ENCODE measurements at regions not wholly inside any gene's neighbourhood (a gene's known extent, or its start where the extent isn't known, plus 50 kb on each side); places are given as distances from the start of the nearest gene placed in this dataset.

DNA sequence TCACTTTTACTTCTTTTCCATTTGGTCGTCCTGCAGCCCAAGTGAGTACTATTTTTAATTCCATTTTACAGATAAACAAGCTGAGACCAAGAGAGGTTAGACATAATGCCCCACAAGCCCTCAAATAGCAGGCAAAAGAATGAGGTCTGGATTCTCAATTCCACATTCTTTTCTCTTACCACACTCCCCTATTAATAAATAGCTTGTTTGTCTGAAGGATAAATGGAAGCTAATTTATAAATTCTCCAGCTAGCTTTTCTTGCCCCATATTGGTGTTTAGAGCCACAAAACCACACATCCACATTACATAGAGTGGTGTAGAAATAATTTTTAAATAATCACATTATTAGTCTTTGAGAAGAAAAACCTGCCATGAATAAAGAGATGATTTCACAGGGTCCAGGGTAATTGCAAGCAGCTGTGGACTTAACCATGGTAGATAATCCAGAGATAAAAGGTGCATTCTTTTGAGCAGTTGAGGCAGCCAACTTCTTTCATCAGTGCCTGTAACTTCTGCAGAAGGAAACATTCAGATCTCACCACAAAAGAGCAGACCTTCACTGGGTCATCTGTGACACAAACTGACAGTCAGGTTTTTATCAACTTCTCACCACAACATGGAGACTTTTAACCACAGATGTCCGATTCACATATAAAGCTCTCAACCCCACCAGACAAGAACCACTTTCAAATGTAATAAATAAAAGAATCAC, 313.4 kb upstream of the STT3B start:
- DNase-seq (ENCODE audit: low read depth): peak; percentile 72

DNA sequence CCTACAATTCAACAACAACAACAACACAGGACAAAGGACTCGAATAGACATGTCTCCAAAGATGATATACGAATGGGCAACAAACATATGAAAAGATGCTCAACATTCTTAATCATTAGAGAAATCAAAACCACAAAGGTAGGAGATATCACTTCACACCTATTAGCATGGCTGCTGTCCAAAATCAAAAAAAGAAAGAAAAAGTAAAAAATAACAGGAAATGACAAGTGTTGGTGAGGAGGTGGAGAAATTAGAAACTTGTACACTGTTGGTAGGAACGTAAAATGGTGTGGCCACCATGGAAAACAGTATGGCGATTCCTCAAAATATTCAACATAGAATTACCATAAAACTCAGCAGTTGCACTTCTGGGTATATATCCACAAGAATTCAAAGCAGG, 312.3 kb upstream of the STT3B start:
- DNase-seq (ENCODE audit: low read depth): no peak

DNA sequence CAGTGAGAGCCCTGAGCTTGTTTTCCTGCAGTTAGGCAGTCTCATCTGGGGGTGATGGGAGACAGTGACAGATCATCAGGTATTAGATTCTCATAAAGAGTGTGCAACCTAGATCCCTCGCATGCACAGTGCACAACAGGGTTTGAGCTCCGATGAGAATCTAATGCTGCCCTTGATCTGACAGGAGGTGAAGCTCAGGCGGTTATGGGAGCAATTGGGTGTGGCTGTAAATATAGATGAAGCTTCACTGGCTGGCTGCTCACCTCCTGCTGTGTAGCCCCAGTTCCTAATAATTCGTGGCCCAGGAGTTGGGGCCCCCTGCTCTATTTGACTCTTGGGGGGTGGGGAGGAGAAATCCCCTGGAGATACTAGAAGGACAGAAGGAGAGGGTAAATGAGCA, 309.4 kb upstream of the STT3B start:
- no peak for DNase-seq (ENCODE audit: low read depth)

DNA sequence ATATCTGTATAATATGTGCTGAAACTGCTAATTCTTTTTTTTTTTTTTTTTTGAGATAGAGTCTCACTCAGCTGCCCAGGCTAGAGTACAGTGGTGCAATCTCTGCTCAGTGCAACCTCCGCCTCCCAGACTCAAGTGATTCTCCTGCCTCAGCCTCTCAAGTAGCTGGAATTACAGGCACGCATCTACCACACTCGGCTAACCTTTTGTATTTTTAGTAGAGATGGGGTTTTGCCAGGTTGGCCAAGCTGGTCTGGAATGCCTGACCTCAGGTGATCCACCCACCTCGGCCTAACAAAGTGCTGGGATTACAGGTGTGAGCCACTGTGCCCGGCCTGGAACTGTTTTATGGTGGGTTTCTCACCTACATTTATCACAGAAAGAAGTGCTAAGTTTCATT, 307.8 kb upstream of the STT3B start:
- DNase-seq (ENCODE audit: low read depth): no peak

DNA sequence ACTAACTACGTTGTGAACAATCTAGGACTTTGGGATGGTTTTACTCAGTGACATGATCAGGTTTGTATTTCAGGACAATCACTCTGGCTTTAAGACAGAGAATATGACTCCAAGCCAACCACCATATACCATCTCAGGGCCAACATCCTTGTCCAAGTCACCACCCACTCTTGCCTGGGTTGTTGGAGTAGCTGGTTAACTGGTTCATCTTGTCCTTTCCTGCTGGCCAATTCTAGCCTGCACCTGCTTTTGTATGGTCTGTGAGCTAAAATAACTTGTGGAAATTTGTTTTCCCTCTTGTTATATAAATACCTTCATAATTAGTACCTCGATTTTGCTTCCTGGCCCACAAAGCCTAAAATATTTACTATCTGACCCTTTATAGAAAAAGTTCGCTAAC, 306.8 kb upstream of the STT3B start:
- DNase-seq (ENCODE audit: low read depth): peak; percentile 52

DNA sequence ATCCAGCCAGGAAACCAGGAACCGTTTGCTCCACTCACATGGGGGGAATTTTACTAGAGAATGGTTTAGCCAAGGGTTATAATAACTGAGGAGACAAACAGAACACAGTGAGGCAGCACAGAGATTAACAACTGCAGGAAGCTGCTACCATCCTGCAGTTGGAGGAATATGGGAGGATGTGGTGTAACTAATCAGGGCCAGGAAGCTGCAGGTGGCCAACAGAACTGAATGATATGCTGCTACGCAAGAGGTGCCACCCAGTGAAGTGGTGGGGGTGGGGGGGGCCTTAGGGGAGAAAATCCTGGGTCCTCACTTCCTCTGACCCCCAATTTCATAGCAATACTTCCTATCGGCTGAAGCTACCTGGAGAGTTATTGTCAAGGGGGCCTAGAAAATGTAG, 306.4 kb upstream of the STT3B start:
- peak; percentile 31 for DNase-seq (ENCODE audit: low read depth)

DNA sequence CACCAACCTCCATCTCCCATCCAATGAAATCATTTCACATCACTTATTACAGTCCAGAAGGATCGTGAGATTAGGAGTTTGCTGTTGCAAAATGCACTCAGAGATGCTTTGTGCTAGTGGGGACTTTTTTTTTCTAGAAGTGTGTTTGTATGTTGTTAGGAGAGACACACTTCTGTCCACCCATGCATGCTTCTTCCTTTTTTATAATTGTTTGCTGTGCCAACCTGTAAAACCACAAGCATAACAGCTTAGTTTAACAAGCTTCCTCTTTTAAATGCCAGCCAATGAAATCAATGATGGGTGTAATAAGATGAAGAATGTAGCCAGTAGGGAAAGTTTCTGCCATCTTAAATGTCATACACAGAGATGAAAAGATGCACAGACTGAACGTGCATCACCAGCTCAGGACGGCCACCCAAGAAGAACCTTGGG, 305.6 kb upstream of the STT3B start:
- DNase-seq (ENCODE audit: low read depth): no peak

DNA sequence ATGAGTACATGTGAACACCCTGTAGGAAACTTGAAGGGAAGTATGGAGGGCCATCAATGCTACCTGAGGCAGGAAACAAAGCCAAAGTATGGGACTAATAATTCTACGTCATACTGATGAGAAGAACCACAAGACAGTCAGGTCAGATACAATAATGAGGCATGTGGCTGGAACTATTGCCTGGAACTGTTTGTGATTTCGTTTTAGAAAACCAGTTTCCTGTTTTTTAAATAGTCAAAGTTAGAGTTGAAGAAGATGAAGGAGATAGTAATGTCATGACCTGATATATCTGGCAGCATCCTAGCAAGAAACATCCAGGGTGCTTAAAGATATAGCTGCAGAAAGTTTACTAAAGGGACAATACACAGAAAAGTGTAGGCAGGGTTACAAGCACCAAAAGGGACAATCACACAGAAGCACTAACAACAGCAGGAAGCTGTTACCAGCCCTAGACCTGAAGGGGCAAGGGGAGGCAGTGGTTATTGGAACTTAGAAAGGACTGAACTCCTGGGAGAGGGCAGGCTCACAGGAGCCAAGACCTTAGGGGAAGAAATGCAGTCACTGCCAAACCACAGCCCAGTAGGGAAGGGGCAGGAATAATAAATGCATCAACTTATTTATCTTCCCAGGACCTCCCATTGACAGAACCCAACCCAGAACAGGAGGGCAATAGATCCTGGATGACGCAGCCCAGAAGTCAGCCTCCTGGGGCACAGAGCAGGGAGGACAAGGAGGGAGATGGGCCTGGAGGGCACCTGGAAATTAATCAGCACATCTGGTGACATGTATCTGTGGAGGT, 302.1 kb upstream of the STT3B start:
- no peak for DNase-seq (ENCODE audit: low read depth)

DNA sequence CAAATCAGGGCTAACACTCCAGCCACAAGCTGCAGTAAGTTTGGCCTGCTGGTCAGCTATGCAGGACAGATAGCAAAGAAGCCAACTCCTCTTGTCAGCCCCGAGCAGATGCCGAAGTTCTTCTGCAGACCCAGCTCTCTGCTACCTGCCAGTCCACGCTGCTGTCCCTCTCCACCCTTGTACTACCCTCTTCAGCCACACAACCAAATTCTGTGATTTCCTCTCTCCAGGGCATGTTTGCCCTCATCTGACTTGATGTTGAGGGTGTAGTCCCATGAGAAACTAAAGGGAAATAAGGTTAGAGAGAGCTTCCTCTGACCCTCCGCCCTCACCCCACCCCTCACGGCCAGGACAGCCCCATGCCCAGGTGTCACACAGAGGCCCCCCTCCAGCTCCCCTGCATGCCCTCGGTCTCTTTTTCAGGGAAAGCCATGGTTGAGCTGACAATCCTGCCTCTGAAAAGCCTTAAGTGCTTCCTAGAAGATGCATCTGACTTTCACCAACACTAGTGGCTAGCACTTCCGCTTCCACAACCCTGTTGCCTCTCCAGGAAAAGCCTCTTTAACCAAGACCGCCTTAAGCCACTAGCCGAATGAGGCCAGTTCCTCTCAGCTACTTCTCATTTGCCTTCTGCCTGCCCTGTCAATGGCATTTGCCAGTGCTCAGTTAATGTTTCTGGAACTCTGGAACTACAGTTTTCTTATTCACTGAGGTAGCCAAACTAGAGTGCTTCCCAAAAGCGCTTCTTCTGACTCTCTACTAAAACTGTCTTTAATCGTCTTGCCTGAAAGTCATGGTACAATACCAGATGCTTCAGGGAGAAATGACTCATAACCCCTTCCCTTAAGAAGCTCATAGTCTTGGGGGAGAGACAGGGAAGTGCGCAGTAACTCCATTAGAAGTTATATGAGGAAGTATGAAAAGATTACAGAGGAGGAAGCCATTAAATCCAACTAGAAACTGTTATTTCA, 300.4 kb upstream of the STT3B start:
- DNase-seq (ENCODE audit: low read depth): peak; percentile 20

DNA sequence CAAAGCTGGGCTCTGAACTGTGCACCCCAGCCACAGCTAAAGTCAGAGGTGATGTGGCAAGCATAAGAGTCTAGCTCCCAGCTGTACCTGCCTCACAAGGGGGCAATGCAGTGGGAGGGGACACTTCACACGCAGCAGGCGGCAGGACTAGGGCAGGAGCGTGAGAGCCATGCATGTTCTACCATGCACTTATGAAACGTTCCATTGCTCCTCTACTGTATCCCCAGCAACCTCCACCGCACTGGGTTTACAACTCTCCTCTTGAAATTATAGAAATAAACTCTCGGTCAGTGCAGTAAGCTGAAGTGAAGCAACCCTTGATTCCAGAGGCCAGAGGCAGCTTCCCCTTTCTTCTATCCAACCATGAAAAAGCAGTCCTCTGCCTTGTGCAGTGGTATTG, 298.6 kb upstream of the STT3B start:
- DNase-seq (ENCODE audit: low read depth): no peak

DNA sequence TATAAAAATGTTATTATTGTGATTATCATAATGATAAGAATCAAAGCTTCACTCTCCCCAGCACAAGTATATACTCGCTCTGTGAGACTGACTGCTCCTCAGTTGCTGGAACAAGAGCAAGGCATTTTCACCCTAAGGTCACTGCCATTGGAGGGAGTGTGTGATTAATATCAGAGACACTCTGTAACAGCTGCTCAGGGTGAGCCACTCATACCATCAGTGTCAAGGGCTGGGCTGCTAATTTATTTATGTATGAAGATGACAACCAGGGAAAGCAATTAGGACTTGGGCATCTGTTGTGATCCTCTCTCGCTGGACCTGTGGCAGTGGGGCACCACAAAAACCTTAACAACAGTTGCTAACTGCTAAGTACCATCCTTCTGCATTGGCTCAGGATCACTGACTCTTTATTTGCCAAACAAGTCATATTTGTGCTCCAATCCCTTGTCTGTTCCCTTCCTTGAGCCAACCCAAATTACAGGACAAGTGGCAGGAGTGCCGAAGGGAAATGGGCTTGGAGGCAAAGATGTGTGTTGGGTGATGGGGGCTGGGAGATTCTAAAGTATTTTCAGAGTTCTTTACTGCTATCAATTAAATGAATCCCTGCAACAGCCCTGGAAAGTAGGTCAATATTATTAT, 297.5 kb upstream of the STT3B start:
- peak; percentile 98 for DNase-seq (ENCODE audit: low read depth)

DNA sequence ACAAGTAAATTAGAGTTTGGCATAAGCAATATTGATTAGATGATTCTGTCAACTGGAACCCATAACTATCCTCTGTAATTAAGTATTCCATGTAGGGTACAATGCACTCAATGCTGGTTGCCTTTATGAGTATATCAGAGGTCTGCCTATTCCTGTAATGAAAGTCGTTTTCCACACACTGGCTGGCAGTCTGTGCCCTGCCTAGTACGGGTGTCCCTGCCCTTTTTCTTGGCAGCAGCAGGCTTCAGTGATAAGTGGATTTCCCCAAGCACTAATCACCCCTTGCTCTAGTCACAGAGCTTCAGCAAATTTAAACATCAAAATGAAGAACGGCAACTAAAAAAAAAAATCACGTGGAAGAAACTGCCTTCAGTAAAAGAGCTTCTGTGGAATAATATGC, 294.8 kb upstream of the STT3B start:
- no peak for DNase-seq (ENCODE audit: low read depth)

DNA sequence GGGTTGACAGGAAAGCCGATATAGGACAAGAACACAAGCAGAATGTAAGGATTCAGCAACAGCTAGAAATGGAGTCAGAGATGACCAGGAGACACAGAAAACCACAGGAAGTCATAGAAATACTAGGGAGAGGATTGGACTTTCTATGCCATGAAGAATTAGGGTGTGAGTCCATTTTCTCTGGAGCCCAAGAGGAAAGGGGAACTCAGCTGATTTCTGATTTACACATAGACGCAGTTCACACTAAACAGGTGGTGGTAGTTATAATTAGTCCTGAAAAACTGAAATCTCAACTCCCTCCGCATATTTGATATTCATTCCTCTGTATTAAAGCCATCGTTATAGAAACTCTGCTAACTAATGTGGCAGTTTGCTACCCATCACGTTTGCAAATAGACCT, 292.7 kb upstream of the STT3B start:
- no peak for DNase-seq (ENCODE audit: low read depth)

DNA sequence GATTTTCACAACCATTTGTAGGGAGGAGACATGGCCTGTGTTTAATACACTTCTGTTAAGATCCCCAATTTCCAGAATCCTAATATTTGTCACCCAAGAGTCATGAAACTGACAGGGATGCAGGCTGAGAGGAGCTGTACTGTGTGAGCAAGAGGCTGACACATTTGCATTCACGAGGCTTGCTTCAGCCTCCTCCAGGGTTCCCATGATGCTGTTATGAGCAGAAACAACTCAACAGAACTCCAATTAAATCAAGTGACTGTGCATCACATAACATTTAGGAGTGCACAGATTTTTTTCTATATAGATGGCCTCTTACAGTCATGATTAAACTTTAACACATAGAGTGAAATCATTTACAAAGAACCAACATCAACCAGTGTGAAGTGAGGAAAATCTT, 292.3 kb upstream of the STT3B start:
- no peak for DNase-seq (ENCODE audit: low read depth)

DNA sequence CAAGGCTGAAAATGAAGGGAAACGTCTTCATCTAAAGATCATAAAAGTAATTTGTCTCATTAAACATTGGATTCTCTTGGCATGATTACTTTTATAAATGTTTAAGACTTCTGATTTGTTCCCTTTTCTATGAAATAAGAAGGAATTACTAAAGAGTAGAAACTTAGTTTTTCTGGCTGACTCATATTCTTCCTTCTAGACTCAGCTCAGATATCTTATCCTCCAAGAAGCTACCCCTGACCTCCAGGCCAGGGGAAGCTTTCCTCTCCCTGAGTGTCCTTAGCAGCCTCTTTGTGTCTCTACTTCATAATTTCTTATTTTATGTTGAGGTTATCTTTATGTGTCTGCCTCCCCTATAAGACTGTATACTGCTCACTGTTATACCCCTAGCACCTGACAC, 291.9 kb upstream of the STT3B start:
- no peak for DNase-seq (ENCODE audit: low read depth)

DNA sequence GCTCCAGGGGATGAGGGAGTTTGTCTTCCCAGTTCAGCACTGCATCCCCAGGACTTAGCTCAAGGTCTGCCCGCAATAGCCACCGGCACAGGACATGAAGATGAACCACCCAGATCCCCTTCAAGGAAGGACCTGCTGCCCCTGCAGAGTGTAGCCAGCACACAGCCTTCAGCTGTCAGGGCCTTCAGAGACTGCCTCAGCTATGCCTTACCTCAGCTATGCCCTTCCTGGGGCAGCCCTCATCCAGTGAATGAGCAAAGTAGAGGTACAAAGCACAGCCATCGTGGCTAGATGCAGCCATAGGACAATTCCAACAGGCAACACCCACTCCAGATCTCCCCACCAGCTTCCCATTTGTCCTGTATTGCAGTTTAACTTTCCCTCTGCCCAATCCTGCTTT, 291.2 kb upstream of the STT3B start:
- no peak for DNase-seq (ENCODE audit: low read depth)

DNA sequence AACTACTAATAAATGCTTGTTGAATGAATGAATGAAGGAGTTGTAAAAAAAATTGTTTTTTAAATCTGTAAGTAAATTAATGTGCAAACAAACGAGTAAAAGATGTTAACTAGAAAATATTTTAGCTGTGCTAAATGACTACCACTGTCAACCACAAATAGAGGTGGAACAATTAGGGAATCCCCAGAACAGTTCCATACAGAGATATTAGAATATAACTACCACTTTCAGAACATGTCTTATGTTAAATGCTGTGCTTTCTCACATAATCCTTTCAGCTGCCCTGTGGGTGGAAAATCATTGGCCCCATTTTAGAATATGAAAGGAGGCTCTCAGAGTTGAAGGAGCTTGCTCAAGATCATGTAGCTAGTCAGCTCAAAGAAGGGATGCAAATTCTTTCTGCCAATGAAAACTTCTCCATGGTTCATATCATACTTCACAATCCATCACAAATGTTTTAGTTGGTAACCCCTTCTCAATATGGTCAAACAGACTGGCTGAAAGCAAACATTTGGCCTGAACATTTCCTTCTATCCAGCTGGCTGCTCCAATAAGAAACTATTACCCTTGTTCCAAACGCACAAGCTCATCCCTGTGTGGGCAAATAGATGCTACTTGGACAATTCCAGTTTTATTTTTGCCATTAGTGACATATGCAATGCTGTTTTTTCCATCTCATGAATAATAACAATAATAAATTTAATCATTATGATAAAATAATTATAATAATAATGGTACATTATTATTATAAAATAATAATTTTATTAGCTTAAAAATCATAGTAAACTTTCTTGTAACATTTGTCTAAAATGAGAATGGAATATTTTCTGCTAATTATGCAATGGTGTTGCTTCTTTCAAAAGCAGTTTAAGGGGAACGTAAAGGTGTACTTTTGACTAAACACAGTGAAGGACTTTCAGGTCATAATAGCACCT, 290.4 kb upstream of the STT3B start:
- no peak for DNase-seq (ENCODE audit: low read depth)

DNA sequence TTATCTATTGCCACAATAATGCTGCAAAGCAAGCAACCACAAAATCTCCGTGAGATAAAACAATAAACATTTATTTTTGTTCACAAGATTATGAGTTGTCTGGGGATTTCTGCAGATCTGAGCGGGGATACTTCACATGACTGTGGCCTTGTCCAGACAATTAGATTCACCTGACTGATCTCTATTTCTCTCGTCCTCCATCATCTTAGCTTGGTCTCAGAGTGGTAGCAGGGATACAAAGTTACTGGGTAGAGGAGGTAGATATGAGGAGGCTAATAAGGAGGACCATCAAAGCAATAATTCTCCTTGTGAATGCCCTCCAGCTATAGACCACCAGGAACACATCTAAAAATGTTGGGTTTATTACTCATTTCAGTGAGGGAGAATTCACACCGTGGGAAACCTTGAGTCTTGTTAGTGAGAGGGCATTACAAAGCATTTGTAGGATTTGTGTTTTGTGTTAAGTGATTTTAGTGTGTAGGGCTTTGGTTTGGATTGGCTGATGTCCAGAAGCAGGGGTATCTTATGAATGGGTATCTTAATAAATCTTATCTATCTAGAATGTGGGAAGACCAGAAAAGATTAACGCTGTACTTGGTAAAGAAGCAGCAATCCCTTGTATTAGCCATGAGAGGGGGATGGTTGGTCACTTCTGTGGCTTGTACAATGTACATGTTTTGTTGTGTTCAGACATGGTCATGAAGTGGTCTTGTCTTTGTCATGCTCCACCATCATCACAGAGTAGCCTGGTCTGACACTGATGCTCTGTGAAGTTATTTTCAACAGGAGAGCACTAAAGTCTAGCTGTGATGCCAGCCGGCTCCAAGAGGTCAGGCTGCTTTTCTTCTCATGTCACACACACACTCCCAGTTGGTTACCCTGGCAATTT, 287.6 kb upstream of the STT3B start:
- no peak for DNase-seq (ENCODE audit: low read depth)

All from myocyte (in vitro differentiated cells).